Prostate gland (tissue), 2 donors: ENCODE measurements at regions not wholly inside any gene's neighbourhood (a gene's known extent, or its start where the extent isn't known, plus 50 kb on each side); places are given as distances from the start of the nearest gene placed in this dataset.

Experiments
- DNase-seq: peaks from one replicate; pipeline ENCODE4 v3.0.0-alpha.2; 2019; ENCODE audit warnings: low spot score
- H3K27ac ChIP-seq, 2 donors: fragments of 200-600 bp; sonication (generic); 2 replicates each; pipeline ENCODE4 v1.5.1; 2017 to 2019
- H3K27me3 ChIP-seq: fragments of 200-600 bp; sonication (generic); replicated peaks from 2 replicates; pipeline ENCODE4 v1.5.1; 2019; ENCODE audit not compliant: insufficient read depth
- H3K36me3 ChIP-seq, 2 donors: fragments of 200-600 bp; sonication (generic); 1 replicate in 1 of 2; 2 replicates in 1 of 2; pipeline versions ENCODE4 v1.5.1 to v1.8.1; 2017 to 2019
- H3K4me1 ChIP-seq: fragments of 200-600 bp; sonication (generic); replicated peaks from 2 replicates; pipeline ENCODE4 v1.5.1; 2019
- H3K4me3 ChIP-seq, 2 donors: fragments of 200-600 bp; sonication (generic); 2 replicates each; pipeline ENCODE4 v1.5.1; 2017 to 2019
- H3K9me3 ChIP-seq: fragments of 200-600 bp; sonication (generic); 2 replicates; pipeline ENCODE4 v1.5.1; 2017
- CTCF ChIP-seq, 4 experiments: fragments of 200-600 bp in 2 of 4; fragments of 450-650 bp in 2 of 4; sonication (generic) in 2 of 4; IDR thresholded peaks; 1 replicate in 3 of 4; 2 replicates in 1 of 4; pipeline ENCODE4 v1.5.1; 2016 to 2019; ENCODE audit warnings: antibody characterized with exemption in 4 of 4, mild to moderate bottlenecking in 2 of 4, moderate library complexity in 2 of 4
- POLR2A ChIP-seq: fragments of 450-650 bp; IDR thresholded peaks from one replicate; pipeline ENCODE4 v1.6.1; 2016; ENCODE audit warnings: antibody characterized with exemption, mild to moderate bottlenecking
- POLR2AphosphoS5 ChIP-seq: sonication (generic); formaldehyde crosslinking; IDR thresholded peaks from one replicate; pipeline ENCODE4 v1.6.1; 2017; ENCODE audit warnings: antibody characterized with exemption
- WGBS: methylation state at CpG from one replicate; pipeline ENCODE4 v1.1.5; 2018; 5-methylcytosine and 5-hydroxymethylcytosine counted together
- intact Hi-C: fragments of 100-400 bp; cut with DNase I; formaldehyde crosslinking; loops from one replicate; pipeline ENCODE4 v1.14.2; 2022

GRCh38 chr11:80995523-80995922, 1554.7 kb upstream of the TENM4 start:
- Histone ChIP-seq H3K27me3 (no peaks in the 10 kb centered on the region), H3K27ac (no peak overlapping the region), H3K4me3 (no peak overlapping the region), H3K9me3 (no peaks in the 10 kb centered on the region), H3K36me3 (no peaks in the 10 kb centered on the region), H3K4me1 (no peaks in the 10 kb centered on the region)
- no peak for DNase-seq
- no peak for TF ChIP-seq CTCF (IDR thresholded peaks at IDR 0.05)
- TF ChIP-seq POLR2AphosphoS5 = no peak
- no peak for TF ChIP-seq POLR2A
- WGBS = 77% methylated on average over 2 of the region's 2 CpGs
- intact Hi-C loops = no loop called here

- H3K4me3 ChIP-seq = no peak overlapping the region
- no peak overlapping the region for H3K27ac ChIP-seq
- H3K9me3 ChIP-seq = no peaks in the 10 kb centered on the region
- TF ChIP-seq POLR2AphosphoS5 = no peak
- H3K27me3 ChIP-seq = no peaks in the 10 kb centered on the region
- no peaks in the 10 kb centered on the region for H3K36me3 ChIP-seq
- no peaks in the 10 kb centered on the region for H3K4me1 ChIP-seq
- DNase-seq = no peak
- intact Hi-C loops = no loop called here
Measured at GRCh38 chr11:80993536-80993935, 1552.7 kb upstream of the TENM4 start.

- DNase-seq = no peak
- H3K9me3 ChIP-seq = no peaks in the 10 kb centered on the region
- H3K27ac ChIP-seq = no peak overlapping the region
- H3K27me3 ChIP-seq = no peaks in the 10 kb centered on the region
- H3K36me3 ChIP-seq = no peaks in the 10 kb centered on the region
- intact Hi-C loops = no loop called here
- WGBS = 100% methylated on average over 2 of the region's 2 CpGs
- TF ChIP-seq POLR2AphosphoS5 = no peak
- no peak for TF ChIP-seq CTCF (IDR thresholded peaks at IDR 0.05)
- TF ChIP-seq POLR2A = no peak
- no peak overlapping the region for H3K4me3 ChIP-seq
- H3K4me1 ChIP-seq = no peaks in the 10 kb centered on the region
Measured at GRCh38 chr11:80990885-80991284, 1550.1 kb upstream of the TENM4 start.

- Histone ChIP-seq H3K27me3 (no peaks in the 10 kb centered on the region), H3K4me3 (no peak overlapping the region), H3K27ac (no peak overlapping the region), H3K9me3 (no peaks in the 10 kb centered on the region), H3K36me3 (no peaks in the 10 kb centered on the region), H3K4me1 (no peaks in the 10 kb centered on the region)
- WGBS = 95% methylated on average over 1 of the region's 1 CpG
- TF ChIP-seq POLR2A = no peak
- TF ChIP-seq CTCF (IDR thresholded peaks at IDR 0.05) = no peak
- TF ChIP-seq POLR2AphosphoS5 = no peak
- intact Hi-C loops = no loop called here
- no peak for DNase-seq
Measured at GRCh38 chr11:80987171-80987570, 1546.3 kb upstream of the TENM4 start.

GRCh38 chr11:80986421-80987074, 1545.7 kb upstream of the TENM4 start:
- H3K4me1 ChIP-seq = no peaks in the 10 kb centered on the region
- no peak for TF ChIP-seq POLR2AphosphoS5
- TF ChIP-seq POLR2A = no peak
- no peak for TF ChIP-seq CTCF (IDR thresholded peaks at IDR 0.05)
- no peak overlapping the region for H3K27ac ChIP-seq
- no peak overlapping the region for H3K4me3 ChIP-seq
- H3K36me3 ChIP-seq = no peaks in the 10 kb centered on the region
- H3K27me3 ChIP-seq = no peaks in the 10 kb centered on the region
- DNase-seq = no peak
- intact Hi-C loops = no loop called here
- 91% methylated on average over 1 of the region's 1 CpG for WGBS
- no peaks in the 10 kb centered on the region for H3K9me3 ChIP-seq
